ENCODE measurements at regions not wholly inside any gene's neighbourhood (a gene's known extent, or its start where the extent isn't known, plus 50 kb on each side); places are given as distances from the start of the nearest gene placed in this dataset.

DNA sequence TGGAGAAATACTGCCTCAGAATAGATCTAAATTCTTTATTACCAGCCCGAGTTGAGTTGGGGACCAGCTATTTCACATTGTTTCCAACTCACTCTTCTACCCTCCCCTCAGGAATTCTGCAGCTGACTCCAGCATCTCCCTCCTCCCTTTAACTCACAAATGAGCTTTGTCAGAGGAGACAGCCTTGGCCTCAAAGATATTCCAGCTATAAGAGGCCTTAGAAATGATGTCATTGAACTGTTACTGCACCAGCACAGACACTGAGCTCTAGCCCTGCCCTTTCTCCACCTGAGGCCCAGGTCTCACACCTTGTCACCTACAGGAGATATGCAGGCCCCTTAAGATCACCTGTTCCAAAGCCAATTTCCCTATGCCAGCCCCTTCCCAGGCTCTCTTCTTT lies 78.4 kb upstream of the ATP10B start:
- TF ChIP-seq EZH2 (IDR thresholded peaks at IDR 0.05; ENCODE audit: insufficient read depth, poor library complexity, severe bottlenecking) = no peak
- TF ChIP-seq EZH2phosphoT487 (IDR thresholded peaks at IDR 0.05; ENCODE audit: insufficient read depth, low read depth) = no peak

Data from GM23248 (cell line).